GM12891 (cell line): ENCODE measurements at regions not wholly inside any gene's neighbourhood (a gene's known extent, or its start where the extent isn't known, plus 50 kb on each side); places are given as distances from the start of the nearest gene placed in this dataset.

ENCODE experiments used
- PAX5 ChIP-seq: IDR thresholded peaks from 2 replicates; pipeline ENCODE4 v1.6.1; 2011; ENCODE audit warnings: low read length, moderate library complexity, mild to moderate bottlenecking; ENCODE audit not compliant: insufficient read depth, severe bottlenecking
- POLR2A ChIP-seq: IDR thresholded peaks from 2 replicates; pipeline ENCODE4 v1.6.1; 2011; ENCODE audit warnings: low read depth, low read length, control low read depth
- POLR2AphosphoS5 ChIP-seq: IDR thresholded peaks from 2 replicates; pipeline ENCODE4 v1.6.1; 2011; ENCODE audit warnings: low read depth, low read length, control low read depth
- POU2F2 ChIP-seq: IDR thresholded peaks from 2 replicates; pipeline ENCODE4 v1.6.1; 2011; ENCODE audit warnings: low read depth, mild to moderate bottlenecking, control low read depth, low read length, moderate library complexity
- SPI1 ChIP-seq: IDR thresholded peaks from 2 replicates; pipeline ENCODE4 v1.6.1; 2011; ENCODE audit warnings: low read depth, low read length, control low read depth
- TAF1 ChIP-seq: IDR thresholded peaks from 2 replicates; pipeline ENCODE4 v1.6.1; 2011; ENCODE audit warnings: low read depth, low read length, control low read depth

DNA sequence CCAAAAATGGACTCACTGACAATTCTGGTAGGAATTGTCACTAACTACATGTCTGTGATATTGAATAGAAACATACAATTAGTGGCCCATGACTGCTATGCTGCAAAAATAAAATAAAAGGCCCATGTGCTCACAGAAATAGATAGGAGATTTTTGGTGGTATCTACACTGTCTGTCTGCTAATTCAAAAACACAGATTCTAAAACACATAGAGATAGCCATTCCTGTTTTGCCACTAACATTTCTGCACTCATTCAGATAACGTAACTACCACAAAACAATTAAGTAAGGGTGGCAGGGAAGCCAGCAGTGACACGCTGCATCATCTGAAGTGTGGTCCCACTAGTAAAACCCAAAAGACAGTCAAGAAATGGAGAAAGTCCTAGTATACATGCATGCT is 202.2 kb upstream of the NFIA start:
- TF ChIP-seq POLR2AphosphoS5 (no peak), POLR2A (no peak), SPI1 (no peak), POU2F2 (no peak), TAF1 (no peak), PAX5 (no peak)
